ENCODE measurements at regions not wholly inside any gene's neighbourhood (a gene's known extent, or its start where the extent isn't known, plus 50 kb on each side); places are given as distances from the start of the nearest gene placed in this dataset.

GRCh38 chr3:177725165-177725564, 527.9 kb upstream of the TBL1XR1 start:
- H3K9me3 Mint-ChIP-seq = peaks cover 6 to 7% of the 10 kb centered on the region in 2 donors
- H3K4me3 Mint-ChIP-seq = no peak overlapping the region
- no peaks in the 10 kb centered on the region for H3K27me3 Mint-ChIP-seq
- DNase-seq = no peak
- H3K36me3 Mint-ChIP-seq (ENCODE audit: insufficient read depth) = peaks cover 3% of the 10 kb centered on the region
- peak overlapping the region in 1 of 2 donors; percentile 54 for H3K27ac Mint-ChIP-seq
- peaks cover 7 to 15% of the 10 kb centered on the region in 2 donors for H3K4me1 Mint-ChIP-seq (ENCODE audit: low read depth in 2 of 2)
- no peak for ATAC-seq (replicated peaks)

- no peak for DNase-seq
- Mint-ChIP-seq H3K4me1 (ENCODE audit: low read depth in 2 of 2) (peaks cover 7 to 15% of the 10 kb centered on the region in 2 donors), H3K27me3 (no peaks in the 10 kb centered on the region), H3K4me3 (no peak overlapping the region), H3K36me3 (ENCODE audit: insufficient read depth) (peaks cover 3% of the 10 kb centered on the region), H3K9me3 (peaks cover 6 to 7% of the 10 kb centered on the region in 2 donors), H3K27ac (no peak overlapping the region)
- ATAC-seq (replicated peaks) = no peak
These were observed 529.5 kb upstream of the TBL1XR1 start for GRCh38 chr3:177726807-177727206.

- H3K4me3 Mint-ChIP-seq = no peak overlapping the region
- ATAC-seq (replicated peaks) (no peak), DNase-seq (no peak)
- H3K27me3 Mint-ChIP-seq = no peaks in the 10 kb centered on the region
- H3K9me3 Mint-ChIP-seq = peaks cover 6 to 7% of the 10 kb centered on the region in 2 donors
- no peak overlapping the region for H3K27ac Mint-ChIP-seq
- no peaks in the 10 kb centered on the region for H3K36me3 Mint-ChIP-seq (ENCODE audit: insufficient read depth)
- H3K4me1 Mint-ChIP-seq (ENCODE audit: low read depth in 2 of 2) = peaks cover 0 to under 1% of the 10 kb centered on the region in 2 donors
These were observed 532.8 kb upstream of the TBL1XR1 start for GRCh38 chr3:177729956-177730681.

GRCh38 chr3:177730814-177731213, 533.5 kb upstream of the TBL1XR1 start:
- ATAC-seq (replicated peaks) (no peak), DNase-seq (no peak)
- H3K4me1 Mint-ChIP-seq (ENCODE audit: low read depth in 2 of 2) = no peaks in the 10 kb centered on the region
- H3K4me3 Mint-ChIP-seq = no peak overlapping the region
- H3K36me3 Mint-ChIP-seq (ENCODE audit: insufficient read depth) = no peaks in the 10 kb centered on the region
- no peaks in the 10 kb centered on the region for H3K27me3 Mint-ChIP-seq
- H3K27ac Mint-ChIP-seq = no peak overlapping the region
- H3K9me3 Mint-ChIP-seq = peaks cover 6 to 7% of the 10 kb centered on the region in 2 donors

GRCh38 chr3:177731644-177732268, 534.5 kb upstream of the TBL1XR1 start:
- H3K9me3 Mint-ChIP-seq = peaks cover 0 to 2% of the 10 kb centered on the region in 2 donors

GRCh38 chr3:177733233-177733632, 536.0 kb upstream of the TBL1XR1 start:
- H3K27ac Mint-ChIP-seq = no peak overlapping the region
- no peaks in the 10 kb centered on the region for H3K4me1 Mint-ChIP-seq (ENCODE audit: low read depth in 2 of 2)
- no peak overlapping the region for H3K4me3 Mint-ChIP-seq
- no peaks in the 10 kb centered on the region for H3K36me3 Mint-ChIP-seq (ENCODE audit: insufficient read depth)
- DNase-seq (no peak), ATAC-seq (replicated peaks) (no peak)
- H3K9me3 Mint-ChIP-seq = peaks cover 0 to 1% of the 10 kb centered on the region in 2 donors
- H3K27me3 Mint-ChIP-seq = no peaks in the 10 kb centered on the region

More at GRCh38 chr3:177731644-177732268, 534.5 kb upstream of the TBL1XR1 start:
- no peaks in the 10 kb centered on the region for H3K36me3 Mint-ChIP-seq (ENCODE audit: insufficient read depth)
- DNase-seq (no peak), ATAC-seq (replicated peaks) (no peak)
- no peak overlapping the region for H3K27ac Mint-ChIP-seq
- H3K4me3 Mint-ChIP-seq = no peak overlapping the region
- H3K4me1 Mint-ChIP-seq (ENCODE audit: low read depth in 2 of 2) = no peaks in the 10 kb centered on the region
- H3K27me3 Mint-ChIP-seq = no peaks in the 10 kb centered on the region

- Mint-ChIP-seq H3K27ac (no peak overlapping the region), H3K27me3 (no peaks in the 10 kb centered on the region), H3K9me3 (no peaks in the 10 kb centered on the region), H3K4me1 (ENCODE audit: low read depth in 2 of 2) (no peaks in the 10 kb centered on the region), H3K4me3 (no peak overlapping the region), H3K36me3 (ENCODE audit: insufficient read depth) (no peaks in the 10 kb centered on the region)
- DNase-seq = no peak
- ATAC-seq (replicated peaks) = no peak
These were observed 536.7 kb upstream of the TBL1XR1 start for GRCh38 chr3:177733936-177734335.

- no peaks in the 10 kb centered on the region for H3K27me3 Mint-ChIP-seq
- H3K27ac Mint-ChIP-seq = no peak overlapping the region
- H3K4me3 Mint-ChIP-seq = no peak overlapping the region
- ATAC-seq (replicated peaks) = no peak
- no peaks in the 10 kb centered on the region for H3K36me3 Mint-ChIP-seq (ENCODE audit: insufficient read depth)
- no peaks in the 10 kb centered on the region for H3K4me1 Mint-ChIP-seq (ENCODE audit: low read depth in 2 of 2)
- H3K9me3 Mint-ChIP-seq = no peaks in the 10 kb centered on the region
- no peak for DNase-seq
These were observed 538.1 kb upstream of the TBL1XR1 start for GRCh38 chr3:177735431-177735830.

GRCh38 chr3:177739461-177739860, 542.2 kb upstream of the TBL1XR1 start:
- Mint-ChIP-seq H3K4me1 (ENCODE audit: low read depth in 2 of 2) (no peaks in the 10 kb centered on the region), H3K27me3 (no peaks in the 10 kb centered on the region), H3K36me3 (ENCODE audit: insufficient read depth) (no peaks in the 10 kb centered on the region), H3K4me3 (no peak overlapping the region), H3K27ac (no peak overlapping the region), H3K9me3 (no peaks in the 10 kb centered on the region)
- ATAC-seq (replicated peaks) (no peak), DNase-seq (no peak)

GRCh38 chr3:177740254-177740653, 543.0 kb upstream of the TBL1XR1 start:
- ATAC-seq (replicated peaks) = no peak
- H3K4me3 Mint-ChIP-seq = no peak overlapping the region

GRCh38 chr3:177742273-177742672, 545.0 kb upstream of the TBL1XR1 start:
- Mint-ChIP-seq H3K27ac (no peak overlapping the region), H3K4me3 (no peak overlapping the region), H3K4me1 (ENCODE audit: low read depth in 2 of 2) (no peaks in the 10 kb centered on the region), H3K9me3 (no peaks in the 10 kb centered on the region), H3K36me3 (ENCODE audit: insufficient read depth) (no peaks in the 10 kb centered on the region), H3K27me3 (no peaks in the 10 kb centered on the region)
- DNase-seq = no peak
- no peak for ATAC-seq (replicated peaks)

More at GRCh38 chr3:177740254-177740653, 543.0 kb upstream of the TBL1XR1 start:
- H3K36me3 Mint-ChIP-seq (ENCODE audit: insufficient read depth) = no peaks in the 10 kb centered on the region
- no peak overlapping the region for H3K27ac Mint-ChIP-seq
- no peaks in the 10 kb centered on the region for H3K9me3 Mint-ChIP-seq
- H3K27me3 Mint-ChIP-seq = no peaks in the 10 kb centered on the region
- H3K4me1 Mint-ChIP-seq (ENCODE audit: low read depth in 2 of 2) = no peaks in the 10 kb centered on the region
- DNase-seq = no peak

- ATAC-seq (replicated peaks) = no peak
- no peak overlapping the region for H3K4me3 Mint-ChIP-seq
- no peak for DNase-seq
- H3K27me3 Mint-ChIP-seq = no peaks in the 10 kb centered on the region
- H3K36me3 Mint-ChIP-seq (ENCODE audit: insufficient read depth) = peaks cover 3% of the 10 kb centered on the region
- H3K27ac Mint-ChIP-seq = no peak overlapping the region
- H3K9me3 Mint-ChIP-seq = no peaks in the 10 kb centered on the region
- H3K4me1 Mint-ChIP-seq (ENCODE audit: low read depth in 2 of 2) = peaks cover 0 to 3% of the 10 kb centered on the region in 2 donors
These were observed 546.0 kb upstream of the TBL1XR1 start for GRCh38 chr3:177743173-177743890.

- Mint-ChIP-seq H3K27me3 (no peaks in the 10 kb centered on the region), H3K9me3 (no peaks in the 10 kb centered on the region), H3K36me3 (ENCODE audit: insufficient read depth) (peaks cover 3% of the 10 kb centered on the region), H3K4me3 (no peak overlapping the region), H3K27ac (no peak overlapping the region), H3K4me1 (ENCODE audit: low read depth in 2 of 2) (peaks cover 0 to 3% of the 10 kb centered on the region in 2 donors)
- DNase-seq (no peak), ATAC-seq (replicated peaks) (no peak)
These were observed 547.8 kb upstream of the TBL1XR1 start for GRCh38 chr3:177744873-177745606.

Data from effector memory CD8-positive, alpha-beta T cell (primary cell).